HL-60/S4 treated with retinoic acid at 250 ng/mL for 4 days and 3 days (cell line): ENCODE measurements at regions not wholly inside any gene's neighbourhood (a gene's known extent, or its start where the extent isn't known, plus 50 kb on each side); places are given as distances from the start of the nearest gene placed in this dataset.
"Not testable (repeated sequence)": the region's sequence is repeated elsewhere in the genome, so short reads cannot be mapped to it uniquely, and the experiment has no call there.

Experiments used
- in situ Hi-C: fragments of 300-500 bp; cut with MboI; formaldehyde crosslinking; loops from 2 replicates; pipeline ENCODE4 v1.7.0; 2022; ENCODE audit warnings: low sequenced_read_pairs

GRCh38 chr15:70578196-70578595 lies 185.2 kb downstream of the UACA start:
- in situ Hi-C loops = no loop called here

- in situ Hi-C loops = no loop called here
Measured at GRCh38 chr15:70576696-70577095, 186.7 kb downstream of the UACA start.

- in situ Hi-C loops = no loop called here
Measured at GRCh38 chr15:70576276-70576675, 187.1 kb downstream of the UACA start.

GRCh38 chr15:70575231-70576226 lies 187.8 kb downstream of the UACA start:
- in situ Hi-C loops = no loop called here

- in situ Hi-C loops = not testable (repeated sequence)
Measured at GRCh38 chr15:70574325-70574724, 189.0 kb downstream of the UACA start.

GRCh38 chr15:70573121-70573850 lies 190.1 kb downstream of the UACA start:
- in situ Hi-C loops = no loop called here

- in situ Hi-C loops = no loop called here
Measured at GRCh38 chr15:70569714-70570231, 193.6 kb downstream of the UACA start.

GRCh38 chr15:70569091-70569713 lies 194.2 kb downstream of the UACA start:
- in situ Hi-C loops = no loop called here

GRCh38 chr15:70566989-70567388 lies 196.4 kb downstream of the UACA start:
- in situ Hi-C loops = no loop called here

- in situ Hi-C loops = no loop called here
Measured at GRCh38 chr15:70566047-70566835, 197.1 kb downstream of the UACA start.

- in situ Hi-C loops = no loop called here
Measured at GRCh38 chr15:70563561-70564095, 199.7 kb downstream of the UACA start.

- in situ Hi-C loops = no loop called here
Measured at GRCh38 chr15:70562906-70563305, 200.5 kb downstream of the UACA start.

- in situ Hi-C loops = no loop called here
Measured at GRCh38 chr15:70561885-70562284, 201.5 kb downstream of the UACA start.

- in situ Hi-C loops = no loop called here
Measured at GRCh38 chr15:70560617-70561328, 202.6 kb downstream of the UACA start.

GRCh38 chr15:70559265-70560239 lies 203.8 kb downstream of the UACA start:
- in situ Hi-C loops = no loop called here

- in situ Hi-C loops = no loop called here
Measured at GRCh38 chr15:70558406-70559264, 204.7 kb downstream of the UACA start.

GRCh38 chr15:70557521-70558258 lies 205.7 kb downstream of the UACA start:
- in situ Hi-C loops = no loop called here
